ENCODE measurements at regions not wholly inside any gene's neighbourhood (a gene's known extent, or its start where the extent isn't known, plus 50 kb on each side); places are given as distances from the start of the nearest gene placed in this dataset.

GRCh38 chr6:45727819-45728449 lies 287.7 kb downstream of the CLIC5 start:
- H3K4me2 ChIP-seq (ENCODE audit: insufficient read depth, low read length), result no peak overlapping the region
- no peaks in the 10 kb centered on the region for H3K79me2 ChIP-seq (ENCODE audit: control insufficient read depth, insufficient read depth, low read length)
- no peak overlapping the region for H3K27ac ChIP-seq (ENCODE audit: insufficient read depth, low read depth, low read length)
- intact Hi-C loops (cut with micrococcal nuclease), result no loop called here
- no peak overlapping the region for H3K4me3 ChIP-seq (replicated peaks in 1 of 3; ENCODE audit: insufficient read depth in 1 of 3, low read depth in 1 of 3, low read length in 3 of 3)
- H4K20me1 ChIP-seq (replicated peaks; ENCODE audit: control insufficient read depth, extremely low read depth, insufficient read depth, low read length), result no peaks in the 10 kb centered on the region
- no peaks in the 10 kb centered on the region for H3K36me3 ChIP-seq (ENCODE audit: control insufficient read depth in 2 of 2, extremely low read depth in 1 of 2, insufficient read depth in 2 of 2, low read length in 2 of 2)
- no TSS peak for BruUV-seq (replicated peaks)
- ChIA-PET CTCF (no interaction called here), POLR2A (no interaction called here)
- H3K4me1 ChIP-seq (ENCODE audit: control insufficient read depth, extremely low read depth, insufficient read depth, low read length), result no peaks in the 10 kb centered on the region
- H3K9ac ChIP-seq (replicated peaks; ENCODE audit: extremely low read depth, insufficient read depth, low read length), result no peak overlapping the region
- H3K9me1 ChIP-seq (replicated peaks; ENCODE audit: control insufficient read depth, extremely low read depth, insufficient read depth, low read length), result no peaks in the 10 kb centered on the region
- H2AFZ ChIP-seq (ENCODE audit: low read depth, low read length), result no peak overlapping the region
- H3K9me3 ChIP-seq (replicated peaks; ENCODE audit: control insufficient read depth, insufficient read depth, low read length), result no peaks in the 10 kb centered on the region
- dilution Hi-C loops (cut with MboI; ENCODE audit: extremely low pct_ligation_motif_present, low sequenced_read_pairs), result no loop called here
- no peak for TF ChIP-seq EZH2 (IDR thresholded peaks at IDR 0.05; ENCODE audit: borderline replicate concordance, low read depth, low read length, severe bottlenecking)
- no peak for TF ChIP-seq POLR2AphosphoS5 (IDR thresholded peaks at IDR 0.05; ENCODE audit: insufficient read depth, low read depth, low read length)
- TF ChIP-seq FOS (IDR thresholded peaks at IDR 0.05; ENCODE audit: borderline replicate concordance, insufficient read depth, low read length), result no peak
- TF ChIP-seq MYC (IDR thresholded peaks at IDR 0.05; ENCODE audit: low read depth, low read length), result no peak
- TF ChIP-seq, protein P1, sequence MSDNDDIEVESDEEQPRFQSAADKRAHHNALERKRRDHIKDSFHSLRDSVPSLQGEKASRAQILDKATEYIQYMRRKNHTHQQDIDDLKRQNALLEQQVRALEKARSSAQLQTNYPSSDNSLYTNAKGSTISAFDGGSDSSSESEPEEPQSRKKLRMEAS (IDR thresholded peaks at IDR 0.05; ENCODE audit: insufficient read depth, insufficient read length), result no peak
- TF ChIP-seq JUN (IDR thresholded peaks at IDR 0.05; ENCODE audit: borderline replicate concordance, insufficient read depth, insufficient read length, low read depth), result no peak
- no peak for TF ChIP-seq GATA2 (IDR thresholded peaks at IDR 0.05; ENCODE audit: insufficient read depth, insufficient read length, low read depth, low read length)
- no peak for TF ChIP-seq POLR2A (IDR thresholded peaks at IDR 0.05; ENCODE audit: low read depth, low read length)
- TF ChIP-seq CTCF (IDR thresholded peaks at IDR 0.05; ENCODE audit: extremely low read depth in 1 of 2, insufficient read depth in 1 of 2, low read depth in 1 of 2, low read length in 2 of 2), result no peak
- no peak for DNase-seq (ENCODE audit: low read depth, low spot score)
- H3K27me3 ChIP-seq (ENCODE audit: control insufficient read depth in 2 of 2, insufficient read depth in 2 of 2, low read length in 2 of 2), result no peaks in the 10 kb centered on the region
- no peak for FAIRE-seq

All from endothelial cell of umbilical vein (primary cell).